Stimulated activated CD8-positive, alpha-beta memory T cell treated with anti-CD3 and anti-CD28 coated beads, Interleukin-15, amount 100 ng/mL, for 24 hours (primary cell): ENCODE measurements at regions not wholly inside any gene's neighbourhood (a gene's known extent, or its start where the extent isn't known, plus 50 kb on each side); places are given as distances from the start of the nearest gene placed in this dataset.

Source experiments
- DNase-seq: peaks from one replicate; pipeline ENCODE4 v3.0.0-alpha.2; 2020; ENCODE audit warnings: low read depth

DNA sequence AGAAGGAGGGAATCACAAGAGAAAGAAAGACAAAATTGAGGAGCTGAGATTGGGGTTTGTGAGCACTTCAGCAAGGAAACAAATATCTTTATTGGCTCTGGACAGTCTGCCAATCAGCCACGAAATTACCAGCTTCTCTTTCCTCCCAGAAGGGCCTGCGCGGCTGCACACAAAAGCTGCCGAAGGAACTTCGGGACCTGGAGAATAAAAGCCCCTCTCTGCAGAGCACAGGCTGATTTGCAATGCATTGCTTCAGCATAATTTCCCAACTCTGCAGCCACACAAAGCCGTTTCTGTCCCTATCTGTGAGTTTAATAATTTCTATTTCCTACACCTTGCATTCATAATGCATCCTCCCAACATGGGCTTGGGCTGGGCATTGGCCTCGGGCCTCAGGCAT is 522.6 kb downstream of the BUD13 start:
- no peak for DNase-seq

DNA sequence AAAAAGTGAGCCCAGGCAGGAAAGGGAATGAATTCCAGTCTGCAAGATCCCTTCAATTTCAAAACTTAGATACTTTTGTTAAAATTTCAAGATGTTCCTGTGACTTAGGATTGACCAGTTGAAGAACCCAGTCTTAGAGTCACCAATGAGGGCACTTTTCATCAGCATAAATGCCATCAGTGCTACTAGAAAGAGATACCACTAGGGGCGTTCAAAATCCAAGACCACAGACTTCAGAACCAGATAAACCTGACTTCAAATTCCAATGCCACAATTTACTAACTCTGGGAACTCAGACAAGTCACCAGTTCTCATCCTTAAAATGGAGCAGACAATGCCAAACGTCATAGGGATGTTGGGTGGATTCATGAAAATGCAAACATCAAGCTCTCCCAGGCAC is 523.2 kb downstream of the BUD13 start:
- no peak for DNase-seq

DNA sequence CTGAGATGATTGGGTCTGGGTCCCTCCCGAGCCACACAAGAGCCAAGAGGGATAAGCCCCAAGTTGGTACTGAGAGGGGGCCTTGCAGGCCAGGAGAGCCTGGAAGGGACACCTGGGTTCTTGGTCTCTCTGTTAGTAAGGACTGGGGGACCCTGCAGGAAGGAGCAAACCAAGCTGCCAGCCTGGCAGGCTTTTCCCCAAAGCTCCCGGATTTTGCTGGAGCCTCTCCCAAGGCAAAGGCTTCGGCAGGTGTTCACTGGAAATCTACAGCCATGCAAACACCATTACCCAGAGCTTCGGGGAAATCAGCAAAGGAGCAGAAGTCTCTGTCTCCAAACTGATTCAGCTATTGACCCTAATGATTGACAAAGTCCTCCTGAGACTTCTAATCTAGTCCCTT is 527.9 kb downstream of the BUD13 start:
- DNase-seq, result no peak

DNA sequence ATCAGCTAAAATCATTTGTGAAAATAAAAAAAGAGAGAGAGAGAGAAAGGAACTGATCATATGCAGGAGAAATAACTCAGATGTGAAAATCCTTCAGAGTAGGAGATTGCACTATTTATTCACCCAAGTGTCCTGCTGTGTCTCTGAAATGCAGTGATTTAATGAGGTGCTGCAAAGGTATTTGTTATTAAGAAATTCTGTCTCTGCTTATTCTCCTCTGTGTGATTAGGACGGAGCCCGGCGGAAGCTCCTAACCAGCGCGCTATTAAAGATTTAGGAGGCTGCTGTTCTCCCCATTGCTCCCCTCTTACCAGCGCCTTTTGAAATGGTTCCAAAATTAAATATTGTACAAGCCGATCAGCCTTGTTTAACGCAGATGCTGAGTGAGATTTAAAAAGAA is 528.3 kb downstream of the BUD13 start:
- DNase-seq, result no peak

DNA sequence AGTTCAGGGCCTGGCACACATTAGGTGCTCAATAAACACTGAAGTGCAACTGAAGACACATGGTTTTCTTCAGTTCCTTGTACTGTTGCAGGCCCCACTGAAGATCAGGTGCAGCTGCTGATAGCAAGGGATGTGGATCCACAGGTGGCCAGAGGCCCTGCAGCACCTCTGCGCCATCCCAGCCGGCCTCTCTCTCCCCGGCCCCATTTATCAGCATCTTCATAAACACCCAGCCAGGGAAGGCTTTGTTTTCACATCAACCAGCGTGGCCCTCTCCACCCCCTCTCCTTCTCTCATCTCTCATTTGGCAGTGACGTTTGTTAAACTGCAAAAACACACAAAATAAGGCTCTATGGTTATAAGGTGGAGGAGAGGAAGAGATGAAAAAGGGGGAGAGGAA is 528.8 kb downstream of the BUD13 start:
- no peak for DNase-seq

DNA sequence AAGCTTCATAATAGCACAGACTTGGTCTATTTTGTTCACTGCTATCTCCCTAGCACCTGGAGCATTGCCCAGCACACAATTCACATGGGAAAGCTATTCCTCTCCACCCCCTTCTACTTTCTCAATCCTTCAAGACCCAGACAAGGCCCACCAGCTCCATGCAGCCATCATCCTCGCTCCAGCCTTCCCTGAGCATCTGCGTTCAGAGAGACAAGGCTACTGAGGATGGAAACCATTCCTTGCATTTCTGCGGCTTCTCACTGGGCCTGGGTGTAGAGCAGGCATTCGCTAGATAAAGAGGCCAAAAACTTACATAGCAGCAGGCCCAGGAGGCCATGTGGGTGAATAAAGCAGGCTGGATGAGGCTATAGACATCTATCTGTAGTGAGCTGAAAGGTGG is 530.8 kb downstream of the BUD13 start:
- no peak for DNase-seq

DNA sequence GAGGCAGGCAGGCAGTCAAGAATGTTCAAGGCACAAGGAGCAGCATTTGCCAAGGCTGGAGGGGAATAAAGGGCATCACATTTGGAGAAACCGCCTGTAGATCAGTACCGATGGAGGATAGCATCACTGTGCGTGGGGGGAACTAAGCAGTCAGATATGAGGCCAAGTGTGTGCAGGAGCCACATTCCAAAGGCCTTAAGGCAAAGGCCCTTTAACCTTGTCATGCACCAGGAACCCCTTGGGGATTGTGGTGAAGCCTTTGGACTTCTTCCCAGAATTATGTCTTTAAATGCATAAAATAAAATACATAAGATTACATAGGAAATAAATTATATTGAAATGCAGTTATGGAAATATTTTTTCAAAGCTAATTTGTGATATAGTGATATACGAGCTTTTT is 532.1 kb downstream of the BUD13 start:
- no peak for DNase-seq

DNA sequence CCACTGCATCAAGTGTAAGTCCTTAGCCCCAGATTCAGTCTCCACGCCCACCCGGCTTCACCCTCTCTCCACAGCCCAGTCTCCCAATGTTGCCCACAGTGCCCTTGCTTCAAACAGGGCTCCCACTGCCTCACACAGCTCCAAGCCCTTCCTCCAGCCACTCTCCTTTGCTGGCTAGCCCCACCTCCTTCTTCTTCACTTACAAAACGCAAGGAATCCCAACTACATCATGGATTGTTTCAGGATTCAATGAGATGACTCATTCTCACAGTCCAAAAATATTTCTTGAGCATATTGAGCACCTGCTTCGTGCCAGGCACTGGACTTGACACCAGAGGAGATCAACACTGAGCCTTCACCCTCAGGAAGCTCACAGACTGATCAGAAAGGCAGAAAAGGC is 533.5 kb downstream of the BUD13 start:
- DNase-seq, result no peak

DNA sequence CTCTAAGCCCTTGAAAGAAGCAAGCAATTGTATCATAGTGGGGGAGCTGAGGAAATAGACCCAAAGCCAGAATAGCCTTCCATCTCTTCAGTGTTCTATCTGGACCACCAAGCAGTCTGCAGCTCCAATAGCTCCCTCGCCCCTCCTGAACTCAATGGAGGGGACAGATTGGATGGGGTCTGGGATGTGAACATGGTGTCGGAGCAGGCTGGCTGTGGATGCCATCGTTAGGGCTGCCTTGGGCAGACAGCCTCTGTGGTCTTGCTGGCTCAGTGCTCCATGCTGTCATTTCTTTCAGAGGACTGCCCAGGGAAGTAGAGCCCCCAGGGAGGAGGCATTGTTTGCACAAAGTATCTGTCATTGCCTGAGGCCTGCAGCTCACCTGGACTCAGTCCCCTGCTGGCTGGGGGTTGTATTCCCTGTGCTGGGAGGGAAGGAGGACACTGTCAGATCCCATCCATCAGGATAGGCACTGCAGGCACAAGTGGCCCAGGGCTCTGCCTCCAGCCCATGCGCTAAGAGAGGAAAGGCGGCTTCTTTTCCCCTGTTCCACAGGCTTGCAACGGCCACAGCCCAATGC is 537.7 kb downstream of the BUD13 start:
- DNase-seq, result no peak

DNA sequence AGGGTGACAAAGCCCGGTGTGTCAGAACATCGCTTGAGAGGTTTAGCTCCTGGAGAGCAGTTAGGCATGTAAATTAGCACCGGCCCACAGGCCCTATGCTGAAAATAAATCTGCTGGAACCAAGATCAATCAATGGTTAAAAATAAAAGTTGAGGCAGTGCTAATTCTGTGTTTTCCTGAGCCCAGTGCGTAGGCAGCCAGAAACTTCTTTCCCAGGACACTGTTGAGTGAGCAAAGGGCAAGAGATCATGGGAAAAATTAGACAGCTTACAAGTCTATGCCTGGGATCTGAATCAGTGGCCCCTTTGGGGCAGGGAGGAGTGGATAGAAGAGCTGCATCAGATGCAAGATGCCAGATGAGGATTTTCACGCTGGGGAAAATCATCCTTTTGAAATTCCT is 539.2 kb downstream of the BUD13 start:
- no peak for DNase-seq

DNA sequence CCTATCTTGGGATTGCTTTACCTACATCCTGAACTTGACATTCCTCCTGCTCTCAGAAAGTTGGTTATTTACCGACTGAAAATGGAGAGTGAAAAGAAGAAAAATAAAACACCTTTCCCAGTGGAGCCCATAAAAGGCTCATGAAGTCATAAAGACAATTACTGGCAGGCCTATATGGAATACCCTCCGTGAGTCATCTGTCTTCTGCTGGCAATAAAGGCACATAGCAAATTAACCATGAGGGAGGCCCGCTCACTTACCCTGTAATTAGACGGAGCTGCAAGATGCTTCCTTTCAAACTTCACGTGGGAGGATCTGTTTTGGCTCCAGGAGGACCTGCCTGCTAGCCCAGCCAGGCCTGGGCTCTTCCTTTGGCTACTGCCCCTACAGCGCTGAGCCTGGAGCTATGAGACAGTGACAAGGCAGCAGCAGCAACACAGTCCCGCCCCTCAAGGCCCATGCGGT is 540.4 kb downstream of the BUD13 start:
- no peak for DNase-seq

DNA sequence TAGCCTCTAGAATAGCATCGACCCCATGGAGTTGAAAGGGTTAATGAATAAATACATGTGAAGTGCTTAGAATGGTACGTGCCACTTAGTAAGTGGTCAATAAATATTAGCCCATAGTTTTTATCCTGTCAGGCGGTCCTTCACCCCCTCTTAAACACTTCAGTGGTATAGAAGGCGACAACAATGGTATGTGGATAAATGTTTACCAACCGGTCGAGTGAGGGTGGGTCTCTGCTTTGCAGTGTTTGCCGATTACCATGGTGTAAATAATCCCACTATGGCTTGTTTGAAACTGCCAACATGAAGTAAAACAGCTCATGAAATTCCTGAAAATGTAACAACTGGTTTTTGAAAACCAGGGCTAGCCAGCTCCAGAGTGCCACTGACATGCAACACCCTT is 541.2 kb downstream of the BUD13 start:
- DNase-seq, result no peak

DNA sequence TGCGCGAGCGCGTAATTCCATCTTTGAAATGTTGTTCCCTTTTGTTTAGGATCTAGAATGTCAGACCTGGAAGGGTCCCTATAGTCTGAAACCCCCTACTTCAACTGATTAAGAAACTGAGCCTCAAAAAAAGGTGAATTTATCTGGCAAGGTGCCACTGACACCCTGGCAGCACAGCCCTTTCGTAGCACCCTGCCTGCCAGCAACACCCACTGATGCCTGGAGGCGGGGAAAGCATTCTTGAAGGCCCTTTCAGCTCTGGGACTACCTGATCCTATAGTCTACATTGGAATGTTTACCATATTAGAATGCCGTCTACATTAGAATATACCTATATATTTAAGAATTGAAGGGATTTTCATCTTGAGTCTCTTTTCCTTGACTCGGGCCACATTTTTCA is 542.3 kb downstream of the BUD13 start:
- DNase-seq, result no peak

DNA sequence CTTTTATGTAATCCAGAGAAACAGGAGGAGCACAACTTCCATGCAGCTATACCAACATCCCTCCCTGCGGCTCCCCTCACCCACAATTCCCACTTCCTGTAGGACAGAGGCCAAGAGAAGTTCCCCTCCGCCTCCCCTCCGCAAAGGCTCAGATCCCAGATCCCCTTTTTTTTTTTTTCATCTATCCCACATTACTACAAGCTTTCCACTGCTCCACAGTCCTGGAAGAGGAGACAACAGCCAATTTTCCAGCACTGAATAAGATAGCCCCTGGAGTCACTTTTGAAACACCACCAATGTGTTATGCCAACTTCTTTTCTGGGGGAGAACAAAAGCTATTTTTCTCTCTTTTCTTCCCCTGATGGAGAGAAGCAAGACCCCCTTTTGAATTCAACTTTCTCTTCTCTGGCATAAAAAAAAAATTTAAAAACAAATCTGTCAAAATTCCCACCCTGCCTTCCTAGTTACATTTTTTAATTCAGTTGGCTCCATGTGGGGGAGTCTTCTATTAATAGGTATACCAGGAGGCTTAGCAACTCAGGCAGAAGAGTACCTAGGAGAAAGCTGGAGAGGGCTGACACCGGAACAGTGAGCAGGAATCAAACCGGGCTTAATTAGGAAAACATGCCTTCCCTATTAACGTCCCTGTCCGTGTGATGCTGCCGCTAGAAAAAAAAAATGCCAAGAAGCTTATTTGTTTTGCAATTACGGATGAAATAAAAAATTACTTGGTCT is 543.4 kb downstream of the BUD13 start:
- DNase-seq, result no peak

DNA sequence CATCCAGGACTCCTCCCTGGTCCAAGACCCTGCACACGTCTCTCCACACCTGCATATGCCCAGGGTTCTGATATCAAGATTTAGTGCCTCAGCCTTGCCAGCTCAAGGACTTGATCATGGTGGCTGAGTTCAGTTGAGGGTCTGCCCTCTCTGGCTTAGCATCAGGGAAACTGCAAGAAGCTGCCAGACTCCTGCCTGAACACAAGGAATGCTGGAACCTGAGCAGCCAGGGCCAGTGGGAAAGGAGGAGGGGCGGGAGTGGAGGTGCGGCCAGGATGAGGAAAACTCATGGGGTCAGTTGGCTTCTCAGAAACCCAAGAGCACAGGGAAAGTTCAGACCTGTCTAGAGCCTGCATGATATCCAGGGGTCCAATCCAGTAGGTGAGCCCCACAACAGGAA is 546.1 kb downstream of the BUD13 start:
- no peak for DNase-seq

DNA sequence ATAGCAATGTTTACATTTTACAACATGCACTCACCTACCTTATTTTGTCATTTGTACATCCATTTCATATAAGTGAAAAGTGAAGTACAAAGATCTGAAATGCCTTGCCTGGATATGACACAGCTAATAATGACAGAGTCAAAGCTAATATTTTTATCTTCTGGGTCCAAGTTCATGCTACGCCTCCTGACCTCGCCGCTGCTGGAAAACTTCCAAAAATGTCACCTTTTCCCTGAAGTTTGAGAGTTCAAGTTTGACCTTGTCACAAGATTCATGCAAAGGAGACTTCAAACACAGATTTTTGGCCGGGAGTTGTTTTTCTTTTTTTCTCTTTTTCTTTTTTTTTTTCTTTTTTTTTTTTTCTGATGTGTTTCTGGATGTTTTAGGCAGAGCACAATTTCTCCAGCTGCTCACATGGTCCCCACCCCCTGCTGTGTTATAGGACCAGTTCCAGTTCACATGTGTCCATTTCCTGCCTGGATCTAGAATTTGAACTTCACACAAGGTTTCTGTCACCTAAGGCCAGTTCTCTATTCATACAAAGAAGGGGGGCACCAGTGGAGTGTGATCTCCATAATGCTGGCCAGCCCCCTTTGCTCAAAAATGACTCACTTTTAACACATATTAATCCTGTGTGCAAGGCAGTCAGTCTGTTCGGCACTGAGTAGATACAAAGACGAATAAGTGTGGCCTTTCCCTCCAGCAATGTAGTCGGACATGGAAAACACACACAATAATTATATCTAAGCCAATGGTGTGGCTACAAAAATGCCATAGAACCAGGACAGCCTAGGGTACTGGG is 546.8 kb downstream of the BUD13 start:
- no peak for DNase-seq

DNA sequence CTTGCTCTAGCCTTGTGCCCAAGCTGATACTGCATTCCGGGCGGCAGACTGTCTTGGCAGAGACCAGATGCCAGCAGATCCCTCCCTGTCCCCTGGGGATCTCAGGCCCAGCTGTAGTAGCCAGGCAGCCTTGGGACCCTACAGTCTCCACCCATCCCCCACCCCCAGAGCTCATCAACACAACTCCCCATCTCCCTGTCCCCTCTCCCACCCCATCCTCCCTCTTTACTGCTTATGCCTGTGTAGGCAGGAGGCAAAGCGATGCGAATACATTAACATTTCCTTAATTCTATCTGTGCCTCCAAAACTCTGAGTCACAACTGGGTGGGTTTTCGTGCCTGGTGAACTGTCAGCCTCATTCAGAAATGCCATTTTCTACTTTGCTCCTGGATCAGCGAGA is 547.6 kb downstream of the BUD13 start:
- no peak for DNase-seq

DNA sequence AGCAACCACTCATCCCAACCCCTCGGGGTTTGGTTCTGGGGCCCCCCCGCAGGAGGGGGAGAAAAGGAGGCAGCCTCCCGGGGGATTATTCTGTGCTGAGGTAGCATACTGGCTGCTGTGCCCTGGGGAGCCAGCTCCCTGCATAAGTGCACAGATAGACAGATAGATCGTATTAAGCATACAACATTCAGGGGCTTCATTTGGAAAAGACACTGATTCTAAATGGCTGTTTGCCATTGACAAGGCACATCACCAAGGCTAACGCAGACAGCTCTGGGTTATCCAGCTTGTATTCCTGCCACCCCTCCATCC is 547.9 kb downstream of the BUD13 start:
- DNase-seq, result no peak

DNA sequence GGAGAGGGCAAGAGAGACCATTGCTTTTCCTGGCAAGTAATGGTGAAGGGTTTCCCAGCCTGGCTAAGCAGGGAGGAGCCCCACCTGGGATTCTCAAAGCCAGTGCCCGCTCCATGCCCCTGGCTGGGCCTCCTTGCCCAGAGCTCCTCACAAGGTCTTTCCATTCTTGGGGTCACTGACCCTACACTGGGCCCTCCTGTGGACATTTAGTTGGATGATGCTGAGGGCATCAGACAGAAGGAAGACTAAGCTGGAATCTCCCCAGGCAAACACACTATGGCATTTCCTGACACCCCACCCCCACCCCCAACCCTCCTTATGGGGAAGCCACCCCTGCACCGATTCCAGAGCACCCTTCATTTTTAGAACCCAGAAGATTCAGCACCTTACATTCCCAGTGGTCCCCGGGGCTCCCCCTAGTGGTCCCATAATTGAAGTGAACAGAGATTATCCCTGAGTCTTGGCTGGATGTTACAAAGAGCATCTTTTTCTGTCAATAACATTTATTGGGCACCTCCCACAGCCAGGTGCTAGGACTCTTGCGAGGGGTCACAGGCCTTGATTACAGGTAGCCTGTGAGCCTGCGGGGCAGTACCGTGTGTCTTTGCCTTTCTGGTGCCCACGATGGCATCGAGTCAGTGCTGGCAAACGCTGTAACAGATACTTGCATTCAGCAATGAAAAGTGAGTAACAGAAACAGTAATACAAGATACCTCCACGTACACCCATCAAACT is 548.5 kb downstream of the BUD13 start:
- peak; percentile 20 for DNase-seq

DNA sequence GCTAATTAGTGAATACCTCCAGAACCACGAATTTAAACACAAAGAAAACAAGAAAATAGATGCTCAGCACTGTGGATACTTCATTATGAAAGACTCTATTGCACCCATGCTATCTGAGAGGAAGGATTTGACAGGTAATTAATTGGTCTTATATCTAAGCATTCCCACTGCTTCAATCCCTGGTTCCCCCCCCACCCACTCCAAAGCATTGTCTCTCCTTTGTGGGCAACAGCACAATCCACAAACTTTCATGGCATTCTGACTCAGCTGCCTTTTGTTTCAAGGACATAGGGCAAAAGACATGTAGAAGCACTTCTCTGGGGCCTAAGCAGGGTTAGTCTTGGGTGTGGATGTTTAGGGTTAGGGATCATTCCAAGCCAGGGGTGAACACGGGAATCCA is 551.4 kb downstream of the BUD13 start:
- no peak for DNase-seq

DNA sequence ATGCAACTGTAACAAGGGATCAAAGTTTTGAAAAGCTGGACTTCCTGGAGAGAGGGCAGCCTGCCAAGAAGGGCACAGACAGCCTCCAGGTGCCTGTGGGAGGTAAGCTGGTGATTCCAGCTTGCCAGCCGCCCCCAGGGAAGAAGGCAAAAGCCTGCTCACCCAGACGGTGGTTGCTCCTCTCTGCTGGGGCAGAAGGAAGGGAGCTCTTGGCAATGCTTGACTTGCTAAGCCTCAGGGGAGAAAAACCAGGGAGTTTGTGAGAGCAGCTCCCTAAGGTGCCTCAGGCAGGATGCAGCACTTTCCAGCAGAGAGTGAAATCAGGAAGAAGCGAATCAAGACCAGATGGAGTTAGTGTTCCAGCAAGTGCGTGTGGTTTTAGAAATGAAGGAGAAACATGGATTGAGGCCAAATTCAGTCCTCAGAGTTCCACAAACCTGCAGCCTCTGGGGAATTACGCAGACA is 553.6 kb downstream of the BUD13 start:
- no peak for DNase-seq

DNA sequence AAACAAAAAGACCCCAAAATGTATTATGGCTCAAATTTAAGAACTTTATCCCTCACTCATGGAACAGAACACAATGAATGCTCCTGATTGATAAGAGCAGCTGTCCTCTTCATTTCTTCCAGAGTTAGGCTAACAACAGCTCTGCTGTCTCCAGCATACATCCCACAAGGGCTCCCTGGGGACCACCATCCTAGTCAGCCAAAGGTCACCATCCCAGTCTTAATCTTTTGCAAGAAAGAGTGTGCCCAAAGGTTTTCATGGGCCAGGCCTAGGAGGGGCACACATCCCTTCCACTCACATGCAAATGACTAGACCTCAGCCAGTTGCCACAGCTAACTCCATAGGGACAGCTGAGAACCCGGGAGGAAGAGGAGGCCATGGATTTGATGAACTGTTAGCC is 555.3 kb downstream of the BUD13 start:
- DNase-seq, result no peak

DNA sequence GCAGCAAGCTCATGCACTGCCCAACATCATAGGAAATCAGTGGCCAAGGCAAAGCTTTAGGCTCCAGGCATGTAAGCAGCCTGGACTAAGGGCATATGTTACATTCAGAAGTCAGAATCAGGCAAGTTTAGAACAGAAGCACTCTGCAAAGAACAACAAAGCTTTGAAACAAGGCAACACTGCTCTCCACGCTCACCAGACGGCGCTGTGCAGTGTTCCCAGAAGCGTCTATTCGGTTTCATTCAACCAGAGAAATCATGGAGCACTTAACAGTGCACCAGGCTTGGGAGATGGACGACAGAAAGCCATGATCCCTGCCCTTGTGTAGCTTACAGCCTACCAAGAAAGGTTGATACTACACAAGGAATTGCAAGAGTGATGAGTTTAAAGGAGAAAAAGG is 555.8 kb downstream of the BUD13 start:
- no peak for DNase-seq
